Calu3 (cell line): ENCODE measurements at regions not wholly inside any gene's neighbourhood (a gene's known extent, or its start where the extent isn't known, plus 50 kb on each side); places are given as distances from the start of the nearest gene placed in this dataset.
"Not testable (repeated sequence)": the region's sequence is repeated elsewhere in the genome, so short reads cannot be mapped to it uniquely, and the experiment has no call there.

Experiments
- BruUV-seq: library from RNA; stranded (reverse); fragments of 400-500 nt; replicated peaks from 2 replicates; lab custom pipeline; 2021; lab: Mats Ljungman, UMichigan
- CTCF ChIA-PET: fragments of 300-600 bp; sonication (Branson Sonifier 250); formaldehyde crosslinking; loops from one replicate; lab custom pipeline; 2022; ENCODE audit warnings: antibody characterized with exemption; lab: Charles Lee
- DNase-seq: peaks from one replicate; pipeline ENCODE4 v3.0.0; 2022
- H3K27ac Mint-ChIP-seq: one replicate; pipeline ENCODE4 v1.8.0; 2022; ENCODE audit warnings: mixed read lengths; ENCODE audit not compliant: unreplicated experiment
- H3K27me3 Mint-ChIP-seq: one replicate; pipeline ENCODE4 v1.8.0; 2022; ENCODE audit warnings: mixed read lengths; ENCODE audit not compliant: unreplicated experiment
- H3K36me3 Mint-ChIP-seq: one replicate; pipeline ENCODE4 v1.8.0; 2022; ENCODE audit warnings: mild to moderate bottlenecking, moderate library complexity, mixed read lengths; ENCODE audit not compliant: insufficient read depth, unreplicated experiment
- H3K4me1 Mint-ChIP-seq: one replicate; pipeline ENCODE4 v1.8.0; 2022; ENCODE audit warnings: mild to moderate bottlenecking, low read depth, mixed read lengths; ENCODE audit not compliant: unreplicated experiment
- H3K4me3 Mint-ChIP-seq: one replicate; pipeline ENCODE4 v1.8.0; 2022; ENCODE audit warnings: mild to moderate bottlenecking, low read depth, moderate library complexity, mixed read lengths; ENCODE audit not compliant: unreplicated experiment
- H3K9me3 Mint-ChIP-seq: one replicate; pipeline ENCODE4 v1.8.0; 2022; ENCODE audit warnings: low read depth, mixed read lengths; ENCODE audit not compliant: unreplicated experiment
- intact Hi-C: fragments of 100-400 bp; cut with micrococcal nuclease; formaldehyde crosslinking; loops from one replicate; pipeline ENCODE4 v1.10.0; 2022; ENCODE audit not compliant: unreplicated experiment
- TF ChIP-seq, protein P1 (sequence below): fragments of 200-600 bp; IDR thresholded peaks from one replicate; pipeline ENCODE4 v1.8.0; 2022; ENCODE audit warnings: antibody characterized with exemption; ENCODE audit not compliant: unreplicated experiment

DNA sequence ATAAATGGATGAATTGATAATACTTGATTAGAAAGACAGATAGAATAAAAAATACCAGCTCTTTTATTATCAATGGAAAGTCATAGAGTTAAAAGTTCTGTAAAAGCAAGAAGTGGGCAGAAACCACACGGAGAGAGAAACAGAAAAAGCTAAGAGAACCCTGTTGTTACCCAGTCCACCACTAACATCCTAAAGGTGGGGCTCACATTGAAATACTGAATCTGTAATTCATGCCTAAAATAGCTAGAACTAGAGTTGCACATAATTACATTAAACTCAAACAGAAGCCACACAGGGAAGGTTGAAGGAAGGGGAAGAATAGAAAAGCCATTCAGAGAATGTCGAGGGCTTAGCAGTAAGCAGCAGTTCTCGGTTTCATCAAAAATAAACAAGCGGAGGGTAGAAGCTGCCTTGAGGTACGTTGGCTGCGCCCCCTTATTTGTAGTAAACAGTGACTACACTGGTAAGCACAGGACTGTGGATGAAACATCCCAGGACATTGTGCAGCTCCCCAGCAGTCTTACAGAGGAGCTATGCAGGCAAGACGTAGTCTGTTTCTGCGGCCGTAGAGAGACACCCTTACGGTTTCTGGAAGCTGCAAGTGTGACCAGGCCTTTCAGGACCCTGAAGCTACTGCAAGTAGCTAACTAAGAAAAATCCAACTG is 1247.0 kb upstream of the GYPC start:
- H3K27me3 Mint-ChIP-seq = no peaks in the 10 kb centered on the region
- CTCF ChIA-PET = no interaction called here
- H3K9me3 Mint-ChIP-seq = peaks cover 10% of the 10 kb centered on the region
- no TSS peak for BruUV-seq
- H3K4me1 Mint-ChIP-seq = no peaks in the 10 kb centered on the region
- no peak for DNase-seq
- no peak overlapping the region for H3K4me3 Mint-ChIP-seq
- TF ChIP-seq, protein P1, sequence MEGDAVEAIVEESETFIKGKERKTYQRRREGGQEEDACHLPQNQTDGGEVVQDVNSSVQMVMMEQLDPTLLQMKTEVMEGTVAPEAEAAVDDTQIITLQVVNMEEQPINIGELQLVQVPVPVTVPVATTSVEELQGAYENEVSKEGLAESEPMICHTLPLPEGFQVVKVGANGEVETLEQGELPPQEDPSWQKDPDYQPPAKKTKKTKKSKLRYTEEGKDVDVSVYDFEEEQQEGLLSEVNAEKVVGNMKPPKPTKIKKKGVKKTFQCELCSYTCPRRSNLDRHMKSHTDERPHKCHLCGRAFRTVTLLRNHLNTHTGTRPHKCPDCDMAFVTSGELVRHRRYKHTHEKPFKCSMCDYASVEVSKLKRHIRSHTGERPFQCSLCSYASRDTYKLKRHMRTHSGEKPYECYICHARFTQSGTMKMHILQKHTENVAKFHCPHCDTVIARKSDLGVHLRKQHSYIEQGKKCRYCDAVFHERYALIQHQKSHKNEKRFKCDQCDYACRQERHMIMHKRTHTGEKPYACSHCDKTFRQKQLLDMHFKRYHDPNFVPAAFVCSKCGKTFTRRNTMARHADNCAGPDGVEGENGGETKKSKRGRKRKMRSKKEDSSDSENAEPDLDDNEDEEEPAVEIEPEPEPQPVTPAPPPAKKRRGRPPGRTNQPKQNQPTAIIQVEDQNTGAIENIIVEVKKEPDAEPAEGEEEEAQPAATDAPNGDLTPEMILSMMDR = no peak
- no peak overlapping the region for H3K27ac Mint-ChIP-seq
- intact Hi-C loops = no loop called here
- no peaks in the 10 kb centered on the region for H3K36me3 Mint-ChIP-seq

- H3K27ac Mint-ChIP-seq = no peak overlapping the region
- BruUV-seq = no TSS peak
- TF ChIP-seq, protein P1 = no peak
These were observed 1237.5 kb upstream of the GYPC start for GRCh38 chr2:125418483-125418882.

DNA sequence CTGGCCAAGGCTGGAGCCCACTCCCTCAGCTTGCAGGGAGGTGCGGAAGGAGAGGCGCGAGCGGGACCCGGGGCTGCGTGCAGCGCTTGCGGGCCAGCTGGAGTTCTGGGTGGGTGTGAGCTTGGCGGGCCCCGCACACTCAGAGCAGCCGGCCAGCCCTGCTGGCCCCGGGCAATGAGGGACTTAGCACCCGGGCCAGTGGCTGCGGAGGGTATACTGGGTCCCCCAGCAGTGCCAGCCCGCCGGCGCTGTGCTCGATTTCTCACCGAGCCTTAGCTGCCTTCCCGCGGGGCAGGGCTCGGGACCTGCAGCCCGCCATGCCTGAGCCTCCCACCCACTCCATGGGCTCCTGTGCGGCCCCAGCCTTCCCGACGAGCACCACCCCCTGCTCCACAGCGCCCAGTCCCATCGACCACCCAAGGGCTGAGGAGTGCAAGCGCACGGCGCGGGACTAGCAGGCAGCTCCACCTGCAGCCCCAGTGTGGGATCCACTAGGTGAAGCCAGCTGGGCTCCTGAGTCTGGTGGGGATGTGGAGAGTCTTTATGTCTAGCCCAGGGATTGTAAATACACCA is 1233.7 kb upstream of the GYPC start:
- intact Hi-C loops, H3K4me1 Mint-ChIP-seq, H3K9me3 Mint-ChIP-seq, H3K4me3 Mint-ChIP-seq, CTCF ChIA-PET, H3K27me3 Mint-ChIP-seq, BruUV-seq, H3K27ac Mint-ChIP-seq, DNase-seq, H3K36me3 Mint-ChIP-seq: not testable (repeated sequence)

More at GRCh38 chr2:125418483-125418882, 1237.5 kb upstream of the GYPC start:
- no peak for DNase-seq
- Mint-ChIP-seq H3K4me3 (no peak overlapping the region), H3K9me3 (peaks cover 12% of the 10 kb centered on the region), H3K4me1 (no peaks in the 10 kb centered on the region), H3K27me3 (no peaks in the 10 kb centered on the region), H3K36me3 (no peaks in the 10 kb centered on the region)
- intact Hi-C loops = no loop called here
- CTCF ChIA-PET = no interaction called here

GRCh38 chr2:125424266-125424785 is 1231.6 kb upstream of the GYPC start:
- H3K4me3 Mint-ChIP-seq = no peak overlapping the region
- H3K27ac Mint-ChIP-seq = no peak overlapping the region
- H3K9me3 Mint-ChIP-seq = peaks cover 12% of the 10 kb centered on the region
- no peak for DNase-seq
- H3K4me1 Mint-ChIP-seq = no peaks in the 10 kb centered on the region
- CTCF ChIA-PET = no interaction called here
- TF ChIP-seq, protein P1 = no peak
- no peaks in the 10 kb centered on the region for H3K27me3 Mint-ChIP-seq
- no peaks in the 10 kb centered on the region for H3K36me3 Mint-ChIP-seq
- intact Hi-C loops = no loop called here
- no TSS peak for BruUV-seq
